ENCODE measurements at regions not wholly inside any gene's neighbourhood (a gene's known extent, or its start where the extent isn't known, plus 50 kb on each side); places are given as distances from the start of the nearest gene placed in this dataset.

DNA sequence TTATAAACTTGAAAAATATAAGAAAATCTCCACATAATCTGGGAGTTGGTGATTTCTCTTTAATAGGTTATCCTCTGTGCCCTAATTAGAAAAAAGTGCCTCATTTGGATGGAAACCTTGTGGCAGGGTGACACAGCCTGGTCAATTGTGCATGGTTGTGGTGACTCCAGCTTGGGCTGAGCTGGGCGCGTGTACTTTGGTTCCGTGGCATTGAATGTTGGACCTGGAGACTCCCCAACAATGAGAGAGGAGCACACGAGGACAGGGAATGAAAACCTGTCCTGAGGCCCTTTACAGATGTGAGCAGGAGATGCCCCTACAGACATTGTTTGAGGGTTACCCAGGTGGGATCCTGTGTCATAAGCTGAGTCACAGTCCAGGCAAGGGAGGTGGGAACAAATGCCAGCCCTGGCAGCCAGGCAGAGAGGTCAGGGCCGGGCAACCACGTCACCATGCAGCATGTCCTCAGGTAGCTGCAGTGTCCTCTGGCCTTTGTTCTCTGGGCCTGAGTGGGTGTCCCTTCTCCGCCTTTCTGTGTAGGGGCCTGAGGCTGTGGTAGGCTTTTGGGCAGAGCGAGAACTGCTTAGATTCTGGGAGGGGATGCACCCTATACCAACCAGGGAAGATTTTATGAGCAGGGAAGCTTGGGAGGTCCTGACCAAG is 147.4 kb upstream of the TBX20 start (continued):
- no peak for TF ChIP-seq TBL1XR1 (IDR thresholded peaks at IDR 0.05; ENCODE audit: low read length in 2 of 2)
- TF ChIP-seq TEAD2 (tag; IDR thresholded peaks at IDR 0.05), result no peak
- TF ChIP-seq NR1H2 (CRISPR knock-in tag; IDR thresholded peaks at IDR 0.05), result no peak

GRCh38 chr7:35399840-35400239 is 145.9 kb upstream of the TBX20 start:
- DNase-seq (ENCODE audit: extremely low read depth in 1 of 4, low spot score in 3 of 4), result no peak
- H3K27me3 ChIP-seq (ENCODE audit: control insufficient read depth in 2 of 2, insufficient read depth in 2 of 2, low read length in 2 of 2), result no peaks in the 10 kb centered on the region
- no peaks in the 10 kb centered on the region for H3K4me1 ChIP-seq (replicated peaks in 1 of 2; ENCODE audit: control insufficient read depth in 2 of 2, insufficient read depth in 2 of 2, low read length in 2 of 2)
- ChIA-PET CTCF (ENCODE audit: low intra/inter-chr PET ratio) (no interaction called here), POLR2A (no interaction called here)
- no peak overlapping the region for H3K27ac ChIP-seq (ENCODE audit: extremely low read depth, low read depth, low read length)
- BruUV-seq (replicated peaks), result no TSS peak
- H3K4me3 ChIP-seq, result no peak overlapping the region
- no peaks in the 10 kb centered on the region for H3K9me3 ChIP-seq (replicated peaks; ENCODE audit: control insufficient read depth, insufficient read depth, low read depth, low read length)
- 0% methylated on average over 4 of the region's 4 CpGs for WGBS (ENCODE audit: insufficient coverage, low coverage, missing lambda C conversion rate)
- H3K9me1 ChIP-seq (ENCODE audit: control insufficient read depth, insufficient read depth, low read length), result no peaks in the 10 kb centered on the region
- H3K4me2 ChIP-seq (ENCODE audit: insufficient read depth, low read length), result no peak overlapping the region
- H2AFZ ChIP-seq (ENCODE audit: low read depth, low read length), result no peak overlapping the region
- intact Hi-C loops (cut with micrococcal nuclease) (no loop called here), in situ Hi-C loops (cut with MboI) (no loop called here)
- no peaks in the 10 kb centered on the region for H4K20me1 ChIP-seq (replicated peaks; ENCODE audit: control insufficient read depth, insufficient read depth, low read length)
- H3K79me2 ChIP-seq (ENCODE audit: control insufficient read depth, insufficient read depth, low read length), result no peaks in the 10 kb centered on the region
- no peak for ATAC-seq
- no peaks in the 10 kb centered on the region for H3K36me3 ChIP-seq (ENCODE audit: control insufficient read depth, insufficient read depth, low read length)
- FAIRE-seq, result no peak
- no peak overlapping the region for H3K9ac ChIP-seq (ENCODE audit: insufficient read depth in 1 of 2, low read depth in 2 of 2, low read length in 2 of 2)
- no peak for TF ChIP-seq POLR2AphosphoS5 (IDR thresholded peaks at IDR 0.05; ENCODE audit: control insufficient read depth, insufficient read depth, low read depth, low read length)
- TF ChIP-seq ZBTB7A (IDR thresholded peaks at IDR 0.05; ENCODE audit: borderline replicate concordance, control insufficient read depth, low read depth, low read length), result no peak
- TF ChIP-seq ZNF24 (IDR thresholded peaks at IDR 0.05), result no peak
- TF ChIP-seq, protein P1, sequence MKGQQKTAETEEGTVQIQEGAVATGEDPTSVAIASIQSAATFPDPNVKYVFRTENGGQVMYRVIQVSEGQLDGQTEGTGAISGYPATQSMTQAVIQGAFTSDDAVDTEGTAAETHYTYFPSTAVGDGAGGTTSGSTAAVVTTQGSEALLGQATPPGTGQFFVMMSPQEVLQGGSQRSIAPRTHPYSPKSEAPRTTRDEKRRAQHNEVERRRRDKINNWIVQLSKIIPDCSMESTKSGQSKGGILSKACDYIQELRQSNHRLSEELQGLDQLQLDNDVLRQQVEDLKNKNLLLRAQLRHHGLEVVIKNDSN (CRISPR knock-in tag; IDR thresholded peaks at IDR 0.05), result no peak
- no peak for TF ChIP-seq HDAC2 (IDR thresholded peaks at IDR 0.05)
- no peak for TF ChIP-seq ADNP (tag; IDR thresholded peaks at IDR 0.05)
- TF ChIP-seq HMG20B (CRISPR knock-in tag; IDR thresholded peaks at IDR 0.05), result no peak
- TF ChIP-seq SREBF2 (CRISPR knock-in tag; IDR thresholded peaks at IDR 0.05), result no peak
- TF ChIP-seq, protein P2, sequence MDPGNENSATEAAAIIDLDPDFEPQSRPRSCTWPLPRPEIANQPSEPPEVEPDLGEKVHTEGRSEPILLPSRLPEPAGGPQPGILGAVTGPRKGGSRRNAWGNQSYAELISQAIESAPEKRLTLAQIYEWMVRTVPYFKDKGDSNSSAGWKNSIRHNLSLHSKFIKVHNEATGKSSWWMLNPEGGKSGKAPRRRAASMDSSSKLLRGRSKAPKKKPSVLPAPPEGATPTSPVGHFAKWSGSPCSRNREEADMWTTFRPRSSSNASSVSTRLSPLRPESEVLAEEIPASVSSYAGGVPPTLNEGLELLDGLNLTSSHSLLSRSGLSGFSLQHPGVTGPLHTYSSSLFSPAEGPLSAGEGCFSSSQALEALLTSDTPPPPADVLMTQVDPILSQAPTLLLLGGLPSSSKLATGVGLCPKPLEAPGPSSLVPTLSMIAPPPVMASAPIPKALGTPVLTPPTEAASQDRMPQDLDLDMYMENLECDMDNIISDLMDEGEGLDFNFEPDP (CRISPR knock-in tag; IDR thresholded peaks at IDR 0.05), result no peak
- TF ChIP-seq ZNF589 (CRISPR knock-in tag; IDR thresholded peaks at IDR 0.05; ENCODE audit: low read depth), result no peak
- TF ChIP-seq ZNF280A (IDR thresholded peaks at IDR 0.05; ENCODE audit: low read depth, partially characterized antibody), result no peak
- no peak for TF ChIP-seq POLR2B (IDR thresholded peaks at IDR 0.05; ENCODE audit: low read depth, partially characterized antibody)
- TF ChIP-seq SP1 (CRISPR knock-in tag; IDR thresholded peaks at IDR 0.05), result no peak
- no peak for TF ChIP-seq CHCHD3 (CRISPR knock-in tag; IDR thresholded peaks at IDR 0.05)
- TF ChIP-seq DPF2 (IDR thresholded peaks at IDR 0.05), result no peak
